Tibial nerve (tissue), 4 donors: ENCODE measurements at regions not wholly inside any gene's neighbourhood (a gene's known extent, or its start where the extent isn't known, plus 50 kb on each side); places are given as distances from the start of the nearest gene placed in this dataset.

ENCODE experiments used
- CTCF ChIP-seq, 5 experiments: fragments of 200-600 bp in 3 of 5; fragments of 450-650 bp in 2 of 5; sonication (generic) in 3 of 5; IDR thresholded peaks; one replicate each; pipeline ENCODE4 v1.5.1; 2016 to 2019; ENCODE audit warnings: antibody characterized with exemption in 5 of 5, mild to moderate bottlenecking in 3 of 5, moderate library complexity in 2 of 5
- EP300 ChIP-seq, 2 donors: sonication (generic); formaldehyde crosslinking; IDR thresholded peaks; one replicate each; pipeline ENCODE4 v1.6.1; 2017; ENCODE audit warnings: antibody characterized with exemption in 2 of 2, mild to moderate bottlenecking in 1 of 2

GRCh38 chr5:168024306-168024705 is 267.1 kb upstream of the WWC1 start:
- TF ChIP-seq CTCF (IDR thresholded peaks at IDR 0.05) (no peak), EP300 (IDR thresholded peaks at IDR 0.05) (no peak)
